HEK293 (cell line): ENCODE measurements at regions not wholly inside any gene's neighbourhood (a gene's known extent, or its start where the extent isn't known, plus 50 kb on each side); places are given as distances from the start of the nearest gene placed in this dataset.

Experiments used
- BCL11A ChIP-seq: fragments of 450-650 bp; formaldehyde crosslinking; IDR thresholded peaks from 2 replicates; pipeline ENCODE4 v1.5.1; 2016; ENCODE audit warnings: low read depth, missing biosample characterization, missing genetic modification characterization
- HOXC10 ChIP-seq: sonication (generic); formaldehyde crosslinking; IDR thresholded peaks from 2 replicates; pipeline ENCODE4 v1.8.1; 2023; ENCODE audit warnings: mild to moderate bottlenecking, missing genetic modification reagents
- SCRT2 ChIP-seq: fragments of 450-650 bp; formaldehyde crosslinking; IDR thresholded peaks from 2 replicates; pipeline ENCODE4 v1.5.1; 2016; ENCODE audit warnings: missing biosample characterization, missing genetic modification characterization
- ZNF175 ChIP-seq: fragments of 450-650 bp; formaldehyde crosslinking; IDR thresholded peaks from 2 replicates; pipeline ENCODE4 v1.5.1; 2016; ENCODE audit warnings: missing biosample characterization, missing genetic modification characterization
- ZNF23 ChIP-seq: fragments of 450-650 bp; formaldehyde crosslinking; IDR thresholded peaks from 2 replicates; pipeline ENCODE4 v1.5.1; 2016; ENCODE audit warnings: missing biosample characterization, missing genetic modification characterization, borderline replicate concordance
- ZNF239 ChIP-seq: fragments of 450-650 bp; formaldehyde crosslinking; IDR thresholded peaks from 2 replicates; pipeline ENCODE4 v1.5.1; 2016; ENCODE audit warnings: missing biosample characterization, missing genetic modification characterization
- ZNF248 ChIP-seq: fragments of 450-650 bp; formaldehyde crosslinking; IDR thresholded peaks from 2 replicates; pipeline ENCODE4 v1.5.1; 2017; ENCODE audit warnings: missing biosample characterization, missing genetic modification characterization
- ZNF610 ChIP-seq: fragments of 450-650 bp; formaldehyde crosslinking; IDR thresholded peaks from 2 replicates; pipeline ENCODE4 v1.5.1; 2016; ENCODE audit warnings: missing biosample characterization, missing genetic modification characterization, borderline replicate concordance
- ZNF768 ChIP-seq: fragments of 450-650 bp; formaldehyde crosslinking; IDR thresholded peaks from 2 replicates; pipeline ENCODE4 v1.5.1; 2018; ENCODE audit warnings: missing biosample characterization, mild to moderate bottlenecking, missing genetic modification characterization
- TF ChIP-seq, protein P1 (sequence below): fragments of 450-650 bp; formaldehyde crosslinking; IDR thresholded peaks from 2 replicates; pipeline ENCODE4 v1.5.1; 2016; ENCODE audit warnings: missing biosample characterization, missing genetic modification characterization
- TF ChIP-seq, protein P2 (sequence below): fragments of 450-650 bp; formaldehyde crosslinking; IDR thresholded peaks from 2 replicates; pipeline ENCODE4 v1.5.1; 2016; ENCODE audit warnings: missing biosample characterization, missing genetic modification characterization
- TF ChIP-seq, protein P3 (sequence below): fragments of 450-650 bp; formaldehyde crosslinking; IDR thresholded peaks from 2 replicates; pipeline ENCODE4 v1.5.1; 2016; ENCODE audit warnings: missing biosample characterization, missing genetic modification characterization

DNA sequence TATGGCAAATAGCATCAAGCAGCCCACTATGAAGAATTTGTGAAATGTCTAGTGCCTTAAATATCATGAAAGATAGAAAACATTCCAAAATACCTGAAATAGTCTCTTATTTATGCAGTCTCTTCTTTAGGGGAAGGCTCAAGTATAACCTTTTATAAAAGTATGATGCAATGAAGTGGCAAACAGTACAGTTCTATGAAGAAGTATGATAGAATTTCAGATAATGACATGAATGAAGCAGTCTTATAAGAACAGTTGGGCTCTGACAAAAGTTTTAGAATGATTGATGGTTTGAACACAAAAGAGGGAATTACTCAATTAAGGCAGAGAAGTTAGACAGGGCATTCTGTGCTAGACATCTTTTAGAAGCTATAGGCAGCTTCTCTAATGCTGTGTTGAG, 1791.8 kb upstream of the PIK3C3 start:
- TF ChIP-seq ZNF248 (no peak), ZNF239 (tag by site-specific recombination) (no peak), ZNF768 (tag by site-specific recombination) (no peak), ZNF23 (tag by site-specific recombination) (no peak), BCL11A (tag by site-specific recombination) (no peak), ZNF610 (tag by site-specific recombination) (no peak), SCRT2 (tag by site-specific recombination) (no peak), ZNF175 (tag by site-specific recombination) (no peak), HOXC10 (CRISPR knock-in tag) (no peak)
- TF ChIP-seq, protein P1, sequence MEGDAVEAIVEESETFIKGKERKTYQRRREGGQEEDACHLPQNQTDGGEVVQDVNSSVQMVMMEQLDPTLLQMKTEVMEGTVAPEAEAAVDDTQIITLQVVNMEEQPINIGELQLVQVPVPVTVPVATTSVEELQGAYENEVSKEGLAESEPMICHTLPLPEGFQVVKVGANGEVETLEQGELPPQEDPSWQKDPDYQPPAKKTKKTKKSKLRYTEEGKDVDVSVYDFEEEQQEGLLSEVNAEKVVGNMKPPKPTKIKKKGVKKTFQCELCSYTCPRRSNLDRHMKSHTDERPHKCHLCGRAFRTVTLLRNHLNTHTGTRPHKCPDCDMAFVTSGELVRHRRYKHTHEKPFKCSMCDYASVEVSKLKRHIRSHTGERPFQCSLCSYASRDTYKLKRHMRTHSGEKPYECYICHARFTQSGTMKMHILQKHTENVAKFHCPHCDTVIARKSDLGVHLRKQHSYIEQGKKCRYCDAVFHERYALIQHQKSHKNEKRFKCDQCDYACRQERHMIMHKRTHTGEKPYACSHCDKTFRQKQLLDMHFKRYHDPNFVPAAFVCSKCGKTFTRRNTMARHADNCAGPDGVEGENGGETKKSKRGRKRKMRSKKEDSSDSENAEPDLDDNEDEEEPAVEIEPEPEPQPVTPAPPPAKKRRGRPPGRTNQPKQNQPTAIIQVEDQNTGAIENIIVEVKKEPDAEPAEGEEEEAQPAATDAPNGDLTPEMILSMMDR: no peak
- TF ChIP-seq, protein P2, sequence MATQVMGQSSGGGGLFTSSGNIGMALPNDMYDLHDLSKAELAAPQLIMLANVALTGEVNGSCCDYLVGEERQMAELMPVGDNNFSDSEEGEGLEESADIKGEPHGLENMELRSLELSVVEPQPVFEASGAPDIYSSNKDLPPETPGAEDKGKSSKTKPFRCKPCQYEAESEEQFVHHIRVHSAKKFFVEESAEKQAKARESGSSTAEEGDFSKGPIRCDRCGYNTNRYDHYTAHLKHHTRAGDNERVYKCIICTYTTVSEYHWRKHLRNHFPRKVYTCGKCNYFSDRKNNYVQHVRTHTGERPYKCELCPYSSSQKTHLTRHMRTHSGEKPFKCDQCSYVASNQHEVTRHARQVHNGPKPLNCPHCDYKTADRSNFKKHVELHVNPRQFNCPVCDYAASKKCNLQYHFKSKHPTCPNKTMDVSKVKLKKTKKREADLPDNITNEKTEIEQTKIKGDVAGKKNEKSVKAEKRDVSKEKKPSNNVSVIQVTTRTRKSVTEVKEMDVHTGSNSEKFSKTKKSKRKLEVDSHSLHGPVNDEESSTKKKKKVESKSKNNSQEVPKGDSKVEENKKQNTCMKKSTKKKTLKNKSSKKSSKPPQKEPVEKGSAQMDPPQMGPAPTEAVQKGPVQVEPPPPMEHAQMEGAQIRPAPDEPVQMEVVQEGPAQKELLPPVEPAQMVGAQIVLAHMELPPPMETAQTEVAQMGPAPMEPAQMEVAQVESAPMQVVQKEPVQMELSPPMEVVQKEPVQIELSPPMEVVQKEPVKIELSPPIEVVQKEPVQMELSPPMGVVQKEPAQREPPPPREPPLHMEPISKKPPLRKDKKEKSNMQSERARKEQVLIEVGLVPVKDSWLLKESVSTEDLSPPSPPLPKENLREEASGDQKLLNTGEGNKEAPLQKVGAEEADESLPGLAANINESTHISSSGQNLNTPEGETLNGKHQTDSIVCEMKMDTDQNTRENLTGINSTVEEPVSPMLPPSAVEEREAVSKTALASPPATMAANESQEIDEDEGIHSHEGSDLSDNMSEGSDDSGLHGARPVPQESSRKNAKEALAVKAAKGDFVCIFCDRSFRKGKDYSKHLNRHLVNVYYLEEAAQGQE (tag by site-specific recombination): no peak
- TF ChIP-seq, protein P3, sequence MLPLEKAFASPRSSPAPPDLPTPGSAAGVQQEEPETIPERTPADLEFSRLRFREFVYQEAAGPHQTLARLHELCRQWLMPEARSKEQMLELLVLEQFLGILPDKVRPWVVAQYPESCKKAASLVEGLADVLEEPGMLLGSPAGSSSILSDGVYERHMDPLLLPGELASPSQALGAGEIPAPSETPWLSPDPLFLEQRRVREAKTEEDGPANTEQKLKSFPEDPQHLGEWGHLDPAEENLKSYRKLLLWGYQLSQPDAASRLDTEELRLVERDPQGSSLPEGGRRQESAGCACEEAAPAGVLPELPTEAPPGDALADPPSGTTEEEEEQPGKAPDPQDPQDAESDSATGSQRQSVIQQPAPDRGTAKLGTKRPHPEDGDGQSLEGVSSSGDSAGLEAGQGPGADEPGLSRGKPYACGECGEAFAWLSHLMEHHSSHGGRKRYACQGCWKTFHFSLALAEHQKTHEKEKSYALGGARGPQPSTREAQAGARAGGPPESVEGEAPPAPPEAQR (tag by site-specific recombination): no peak
